ENCODE measurements at regions not wholly inside any gene's neighbourhood (a gene's known extent, or its start where the extent isn't known, plus 50 kb on each side); places are given as distances from the start of the nearest gene placed in this dataset.
"Not testable (repeated sequence)": the region's sequence is repeated elsewhere in the genome, so short reads cannot be mapped to it uniquely, and the experiment has no call there.

DNA sequence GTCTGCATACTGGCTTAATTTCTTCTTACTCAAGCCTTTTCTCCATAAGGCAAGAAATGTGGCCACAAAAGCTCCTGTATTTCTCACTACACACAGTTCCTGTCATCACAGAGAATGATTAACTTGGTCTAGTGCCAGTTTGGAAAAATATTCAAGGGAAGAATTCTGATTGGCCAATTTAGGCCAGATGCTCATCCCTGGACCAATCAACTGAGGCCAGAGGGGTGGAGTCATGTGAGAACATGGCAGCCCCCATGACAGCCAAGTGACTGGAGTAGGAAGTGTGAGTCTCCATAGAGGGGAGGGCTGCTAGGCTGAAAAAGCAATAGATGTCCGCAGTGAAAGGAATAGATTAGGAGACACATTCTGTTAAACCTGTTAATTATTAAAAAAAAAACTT lies 56.4 kb upstream of the EEF2KMT start:
- DNase-seq: not testable (repeated sequence)

DNA sequence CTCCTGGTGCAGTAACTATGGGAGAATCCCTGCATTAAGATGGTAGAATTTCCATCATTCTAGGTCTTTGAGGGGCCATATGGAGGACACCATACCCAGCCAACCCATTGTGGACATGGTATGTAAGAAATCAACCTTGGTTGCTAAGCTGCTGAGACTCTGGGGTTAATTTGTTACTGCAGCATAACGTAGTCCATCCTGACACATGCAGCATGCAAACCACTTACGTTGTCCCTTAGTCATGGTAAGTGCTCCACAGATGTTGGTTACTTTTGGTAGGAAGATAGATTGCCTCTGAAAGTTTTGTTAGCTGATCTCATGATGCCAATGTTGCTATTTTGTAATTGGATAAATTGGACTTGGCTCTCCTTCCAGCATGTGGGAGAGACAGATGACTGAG lies 53.8 kb upstream of the EEF2KMT start:
- not testable (repeated sequence) for DNase-seq

All from DMS53 (cell line).